Heart left ventricle (tissue), 16 donors: ENCODE measurements at regions not wholly inside any gene's neighbourhood (a gene's known extent, or its start where the extent isn't known, plus 50 kb on each side); places are given as distances from the start of the nearest gene placed in this dataset.

Experiments
- ATAC-seq, 4 donors: fragments of 200-7000 bp; cut with Tn5 transposase; one replicate each; pipeline ENCODE4 v1.9.1; 2020 to 2022; ENCODE audit warnings: moderate library complexity in 4 of 4, mild to moderate bottlenecking in 3 of 4, moderate number of reproducible peaks in 1 of 4
- DNase-seq, 5 donors: peaks; one replicate each; pipeline ENCODE4 v3.0.0-alpha.2; 2020
- H3K27ac ChIP-seq, 12 donors: fragments of 200-600 bp; sonication (generic) in 4 of 12; one replicate each; pipeline versions ENCODE4 v1.5.0 to v1.8.0; 2016 to 2022; ENCODE audit warnings: mild to moderate bottlenecking in 2 of 12
- H3K27me3 ChIP-seq, 9 donors: fragments of 200-600 bp; sonication (generic) in 2 of 9; one replicate each; pipeline versions ENCODE4 v1.5.1 to v1.8.0; 2016 to 2022; ENCODE audit warnings: mild to moderate bottlenecking in 3 of 9
- H3K36me3 ChIP-seq, 9 donors: fragments of 200-600 bp; sonication (generic) in 2 of 9; one replicate each; pipeline versions ENCODE4 v1.5.0 to v1.8.0; 2018 to 2022; ENCODE audit warnings: mild to moderate bottlenecking in 2 of 9
- H3K4me1 ChIP-seq, 12 donors: fragments of 200-600 bp; sonication (generic) in 4 of 12; one replicate each; pipeline versions ENCODE4 v1.5.0 to v1.8.0; 2016 to 2022; ENCODE audit warnings: mild to moderate bottlenecking in 3 of 12
- H3K4me3 ChIP-seq, 12 donors: fragments of 200-600 bp; sonication (generic) in 4 of 12; one replicate each; pipeline versions ENCODE4 v1.5.0 to v1.8.0; 2017 to 2022; ENCODE audit warnings: mild to moderate bottlenecking in 9 of 12, moderate library complexity in 4 of 12
- H3K9me3 ChIP-seq, 12 donors: fragments of 200-600 bp; sonication (generic) in 4 of 12; one replicate each; pipeline versions ENCODE4 v1.5.0 to v1.8.0; 2016 to 2022; ENCODE audit warnings: mild to moderate bottlenecking in 1 of 12
- CTCF ChIP-seq, 12 donors: fragments of 200-600 bp; sonication (generic) in 4 of 12; IDR thresholded peaks; one replicate each; pipeline versions ENCODE4 v1.5.0 to v1.8.0; 2018 to 2022; ENCODE audit warnings: antibody characterized with exemption in 12 of 12, mild to moderate bottlenecking in 5 of 12
- POLR2A ChIP-seq, 2 donors: fragments of 450-650 bp; IDR thresholded peaks; one replicate each; pipeline ENCODE4 v1.6.1; 2017; ENCODE audit warnings: antibody characterized with exemption in 2 of 2, mild to moderate bottlenecking in 2 of 2, moderate library complexity in 2 of 2
- WGBS, 4 donors: extraction: QIAGEN DNeasy Blood & Tissue Kit in 2 of 4; methylation state at CpG; one replicate each; pipeline versions ENCODE4 v1.1.5 to v1.1.7; 2013 to 2018; 5-methylcytosine and 5-hydroxymethylcytosine counted together
- intact Hi-C, 10 donors: fragments of 100-400 bp; cut with DNase I; formaldehyde crosslinking; loops; one replicate each; pipeline versions ENCODE4 v1.11.1 to v1.14.2; 2022
- donor health status: ischemic (EF 13 %, LVEDD 7.1; RV severe dilation, severe dysfunction).
- donor health status: healthy with polysubstance abuse.
- donor health status: DM: no; HTN: yes; CAD: no.
- donor health status: DM: no; HTN: no; CAD: no.
- donor health status: ischemic (EF 25% LVEDD 6.9; RV normal size, moderate dysfunction).
- donor health status: ischemic (EF 25% LVEDD 5.7; RV mildly dilated, moderate dysfunction).
- donor health status: healthy.
- donor health status: DM: yes; HTN: yes; CAD: no.
- donor health status: ischemic (EF 35%, LVEDD 5.7; RV mildly dilated, moderate dysfunction).
- donor health status: nonischemic (EF 11% LVEDD 7.7; RV severe dilation, severe dysfunction).
- donor health status: DM: yes; HTN: yes; CAD: no.
- donor health status: PGD.
- donor health status: ischemic (EF 29% LVEDD 5.4; RV normal size, mild dysfunction).
- donor health status: nonischemic (EF 23%, LVEDD 6.1; RV moderate dilation, normal function).

- intact Hi-C loops = loop anchor here in 8 of 10 donors (5.0 to 10.0 kb wide), 4 partner anchors 294 to 364 kb away; partner anchors contain the start of gene CCR5 (in 6 of the 8)
Observed at GRCh38 chr3:46080969-46081345, 53.7 kb upstream of the XCR1 start.

DNA sequence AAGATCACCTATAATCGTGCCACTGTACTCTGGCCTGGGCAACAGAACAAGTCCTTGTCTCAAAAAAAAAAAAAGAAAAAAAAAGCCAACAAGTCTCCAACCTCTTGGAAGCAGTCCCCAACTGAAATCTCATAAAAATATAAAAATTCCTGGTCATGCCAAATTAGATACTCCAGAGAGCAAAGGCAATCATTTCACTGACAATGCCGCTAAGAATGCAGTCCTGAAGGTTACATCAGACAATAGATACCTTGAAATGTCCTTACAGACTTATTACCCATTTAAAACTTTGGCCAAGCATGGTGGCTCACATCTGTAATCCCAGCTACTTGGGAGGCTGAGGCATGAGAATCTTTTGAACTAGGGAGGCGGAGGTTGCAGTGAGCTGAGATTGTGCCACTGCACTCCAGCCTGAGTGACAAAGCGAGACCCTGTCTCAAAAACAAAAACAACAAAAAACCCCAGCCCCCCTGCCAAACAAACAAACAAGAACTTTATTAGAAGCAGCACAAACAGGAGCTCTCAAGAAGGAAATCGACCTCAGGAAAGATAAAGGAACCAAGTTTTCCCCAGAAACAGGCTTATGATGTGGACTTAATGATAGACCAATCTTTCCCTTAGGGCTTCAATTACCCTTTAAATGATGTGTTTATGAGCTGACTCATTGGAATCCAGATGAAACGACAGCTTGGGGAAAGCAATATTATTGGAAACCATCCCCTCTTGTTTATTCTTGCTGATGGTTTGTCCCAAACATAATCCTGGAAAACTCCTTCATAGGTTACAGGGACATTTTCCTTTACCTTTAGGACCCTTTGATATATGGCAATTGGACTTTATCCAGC, 53.1 kb upstream of the XCR1 start:
- ATAC-seq = no peak
- no peak overlapping the region for H3K4me3 ChIP-seq
- H3K27ac ChIP-seq = no peak overlapping the region
- TF ChIP-seq CTCF (IDR thresholded peaks at IDR 0.05) = no peak
- no peak for TF ChIP-seq POLR2A (IDR thresholded peaks at IDR 0.05)
- intact Hi-C loops = loop anchor here in 8 of 10 donors (5.0 to 10.0 kb wide), 4 partner anchors 294 to 364 kb away; partner anchors contain the start of gene CCR5 (in 6 of the 8)
- H3K4me1 ChIP-seq = peaks cover 0 to 4% (median 0%) of the 10 kb centered on the region in 12 donors
- H3K27me3 ChIP-seq = no peaks in the 10 kb centered on the region
- no peaks in the 10 kb centered on the region for H3K9me3 ChIP-seq
- H3K36me3 ChIP-seq = no peaks in the 10 kb centered on the region
- 62 to 79% (median 74%) methylated on average over 6 of the region's 6 CpGs for WGBS, 4 donors
- DNase-seq = no peak

More at GRCh38 chr3:46080969-46081345, 53.7 kb upstream of the XCR1 start:
- Histone ChIP-seq H3K4me3 (no peak overlapping the region), H3K9me3 (no peaks in the 10 kb centered on the region), H3K27me3 (no peaks in the 10 kb centered on the region), H3K36me3 (no peaks in the 10 kb centered on the region), H3K27ac (no peak overlapping the region), H3K4me1 (peaks cover 0 to 4% (median 0%) of the 10 kb centered on the region in 12 donors)
- 53 to 68% (median 59%) methylated on average over 2 of the region's 2 CpGs for WGBS, 4 donors
- TF ChIP-seq POLR2A (IDR thresholded peaks at IDR 0.05) = no peak
- TF ChIP-seq CTCF (IDR thresholded peaks at IDR 0.05) = no peak
- no peak for ATAC-seq
- no peak for DNase-seq

DNA sequence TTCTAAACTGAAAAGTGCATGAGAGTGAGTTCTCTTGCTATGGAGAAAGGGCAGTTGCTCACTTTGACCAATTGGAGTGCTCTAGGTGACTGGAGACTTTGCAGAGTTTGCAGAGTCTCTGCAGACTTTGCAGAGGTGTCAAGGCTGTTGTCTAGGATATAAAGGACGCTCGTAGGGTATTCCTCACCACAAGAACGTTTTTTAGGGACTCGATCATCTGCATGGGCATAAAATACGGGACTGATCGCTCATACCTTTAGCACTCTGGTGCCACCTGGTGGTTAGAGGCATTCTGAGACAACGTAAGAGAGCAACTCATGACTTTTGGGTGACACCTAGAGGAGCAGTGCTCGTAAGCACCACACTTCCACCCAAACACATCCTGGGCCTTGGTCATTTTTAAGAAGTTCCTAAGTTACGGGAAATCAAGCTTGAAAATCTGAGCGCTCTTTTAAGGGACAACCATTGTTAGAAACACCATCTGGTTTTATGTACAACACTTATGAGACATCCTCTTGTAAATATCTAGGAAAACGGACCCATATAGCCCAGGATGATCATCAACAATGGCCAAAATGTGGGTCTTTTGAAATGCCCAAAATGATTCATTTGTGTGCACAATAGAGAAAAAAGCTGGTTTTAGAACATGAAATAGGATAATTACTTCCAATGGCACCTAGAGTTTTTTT, 51.6 kb upstream of the XCR1 start:
- ATAC-seq (peak; percentile 96 to 98 (median 98)), DNase-seq (peak; percentile 61 to 91 (median 85))
- Histone ChIP-seq H3K4me3 (peak overlapping the region in 5 of 12 donors; percentile 11 to 29 (median 21)), H3K27me3 (no peaks in the 10 kb centered on the region), H3K36me3 (no peaks in the 10 kb centered on the region), H3K4me1 (peaks cover 0 to 4% (median 0%) of the 10 kb centered on the region in 12 donors), H3K27ac (no peak overlapping the region), H3K9me3 (no peaks in the 10 kb centered on the region)
- peak; percentile 89 to 100 (median 96) for TF ChIP-seq CTCF (IDR thresholded peaks at IDR 0.05)
- TF ChIP-seq POLR2A (IDR thresholded peaks at IDR 0.05) = no peak
- WGBS, 4 donors = 10 to 13% (median 11%) methylated on average over 7 to 11 of the region's 11 CpGs
- intact Hi-C loops = loop anchor here in 8 of 10 donors (1.0 to 10.0 kb wide), 12 partner anchors 84 to 318 kb away; partner anchors contain the start of genes LZTFL1 (in 3 of the 8) and FYCO1 (in 1 of the 8)
